ENCODE measurements at regions not wholly inside any gene's neighbourhood (a gene's known extent, or its start where the extent isn't known, plus 50 kb on each side); places are given as distances from the start of the nearest gene placed in this dataset.
A peak's percentile ranks its signal among the peaks of the same experiment; 100 is the strongest.

DNA sequence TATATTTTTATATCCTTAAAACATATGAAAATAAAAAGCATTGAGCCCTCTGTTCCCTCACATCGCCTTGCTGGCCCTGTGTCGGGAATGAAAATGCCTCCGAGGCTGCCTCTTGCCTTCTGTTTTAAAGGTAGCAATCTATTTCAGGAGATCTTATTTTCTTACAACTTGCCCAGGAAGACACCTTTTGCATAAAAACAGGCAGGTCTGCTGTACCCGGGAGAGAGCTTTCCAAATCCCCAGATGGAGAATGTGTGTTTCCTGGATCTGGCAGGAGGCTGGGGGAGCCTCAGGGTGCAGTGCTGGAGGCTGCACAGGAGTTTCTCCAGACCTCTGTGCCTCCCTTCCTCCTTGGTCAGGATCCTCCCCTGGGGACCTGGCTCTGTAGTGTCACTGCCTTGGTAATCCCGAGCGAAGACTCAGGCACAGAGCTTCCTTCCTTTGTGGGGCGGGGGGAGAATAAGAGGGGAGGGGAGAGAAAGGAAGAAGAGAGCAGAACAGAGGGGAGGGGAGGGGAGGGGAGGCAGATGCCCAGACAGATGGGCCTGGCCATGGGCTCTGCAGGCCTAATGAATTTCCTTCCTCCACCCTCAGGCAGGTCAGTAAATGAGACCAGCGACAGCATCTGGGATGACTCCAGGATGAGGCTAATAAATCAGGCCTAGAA, 104.0 kb upstream of the BOD1 start:
- POLR2A ChIA-PET, result interaction anchor here (1.1 kb wide), 1 partner anchor 10 kb away, joined by 4 read pairs; no protein-coding TSS in a partner anchor
- CTCF ChIA-PET, result interaction anchor here (0.6 to 3.0 kb wide), 10 partner anchors 10 to 250 kb away, joined by 3 to 15 read pairs (median 6); no protein-coding TSS in a partner anchor
- Mint-ChIP-seq H3K4me1 (peaks cover 37% of the 10 kb centered on the region), H3K27me3 (ENCODE audit: low read depth) (no peaks in the 10 kb centered on the region), H3K4me3 (no peak overlapping the region), H3K36me3 (peaks cover 1% of the 10 kb centered on the region), H3K27ac (no peak overlapping the region), H3K9me3 (peaks cover 7% of the 10 kb centered on the region)
- DNase-seq (ENCODE audit: low spot score) (no peak), ATAC-seq (peak; percentile 24)
- TF ChIP-seq CREM (CRISPR knock-in tag; IDR thresholded peaks at IDR 0.05) (no peak), SOX15 (CRISPR knock-in tag; IDR thresholded peaks at IDR 0.05) (no peak)

DNA sequence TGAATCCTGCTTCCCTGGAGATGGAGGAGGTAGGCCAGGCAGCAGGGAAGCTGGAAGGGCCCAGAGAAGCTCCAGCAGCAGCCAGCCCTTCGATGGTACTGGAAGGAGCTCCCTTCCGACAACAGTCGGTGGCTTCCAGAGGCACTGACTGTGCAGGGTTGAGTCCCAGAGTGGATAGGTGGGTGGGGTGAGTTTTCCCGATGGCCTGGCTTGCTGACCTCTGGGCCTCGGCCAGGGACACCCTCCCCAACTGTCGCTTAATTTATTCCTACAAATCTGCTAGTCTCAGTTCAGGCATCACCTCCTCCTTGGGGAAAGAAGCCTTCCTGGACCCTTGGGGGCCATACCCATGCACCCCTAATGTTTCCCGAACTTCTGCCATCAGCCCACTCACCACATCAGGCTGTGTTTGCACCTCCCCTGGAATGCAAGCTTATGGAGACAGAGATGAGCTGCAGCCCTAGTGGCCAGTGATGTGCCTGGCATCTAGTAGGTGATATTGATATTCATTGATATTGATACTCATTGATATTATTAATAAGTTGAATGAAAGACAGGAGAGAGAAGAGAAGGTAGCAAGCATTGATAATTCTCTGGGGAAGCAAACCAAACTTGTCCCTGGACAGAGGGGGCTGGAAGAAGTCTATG, 104.6 kb upstream of the BOD1 start:
- Mint-ChIP-seq H3K9me3 (peaks cover 14% of the 10 kb centered on the region), H3K27me3 (ENCODE audit: low read depth) (no peaks in the 10 kb centered on the region), H3K27ac (no peak overlapping the region), H3K4me1 (peaks cover 37% of the 10 kb centered on the region), H3K4me3 (no peak overlapping the region), H3K36me3 (peaks cover 8% of the 10 kb centered on the region)
- POLR2A ChIA-PET, result interaction anchor here (1.1 kb wide), 1 partner anchor 10 kb away, joined by 4 read pairs; no protein-coding TSS in a partner anchor
- TF ChIP-seq NFYB (CRISPR knock-in tag; conservative IDR thresholded peaks at IDR 0.05; ENCODE audit: low read depth), result no peak
- no peak for TF ChIP-seq KAT7 (CRISPR knock-in tag; IDR thresholded peaks at IDR 0.05; ENCODE audit: borderline replicate concordance)
- no peak for TF ChIP-seq ZNF317 (CRISPR knock-in tag; IDR thresholded peaks at IDR 0.05; ENCODE audit: borderline replicate concordance, low read depth)
- no peak for TF ChIP-seq CREB1 (CRISPR knock-in tag; IDR thresholded peaks at IDR 0.05)
- no peak for TF ChIP-seq ZBTB21 (CRISPR knock-in tag; IDR thresholded peaks at IDR 0.05; ENCODE audit: borderline replicate concordance)
- no peak for TF ChIP-seq ELF4 (CRISPR knock-in tag; IDR thresholded peaks at IDR 0.05; ENCODE audit: low read depth)
- TF ChIP-seq TP53 (CRISPR knock-in tag; IDR thresholded peaks at IDR 0.05), result no peak
- TF ChIP-seq ZNF671 (CRISPR knock-in tag; IDR thresholded peaks at IDR 0.05), result no peak
- TF ChIP-seq, protein P1, sequence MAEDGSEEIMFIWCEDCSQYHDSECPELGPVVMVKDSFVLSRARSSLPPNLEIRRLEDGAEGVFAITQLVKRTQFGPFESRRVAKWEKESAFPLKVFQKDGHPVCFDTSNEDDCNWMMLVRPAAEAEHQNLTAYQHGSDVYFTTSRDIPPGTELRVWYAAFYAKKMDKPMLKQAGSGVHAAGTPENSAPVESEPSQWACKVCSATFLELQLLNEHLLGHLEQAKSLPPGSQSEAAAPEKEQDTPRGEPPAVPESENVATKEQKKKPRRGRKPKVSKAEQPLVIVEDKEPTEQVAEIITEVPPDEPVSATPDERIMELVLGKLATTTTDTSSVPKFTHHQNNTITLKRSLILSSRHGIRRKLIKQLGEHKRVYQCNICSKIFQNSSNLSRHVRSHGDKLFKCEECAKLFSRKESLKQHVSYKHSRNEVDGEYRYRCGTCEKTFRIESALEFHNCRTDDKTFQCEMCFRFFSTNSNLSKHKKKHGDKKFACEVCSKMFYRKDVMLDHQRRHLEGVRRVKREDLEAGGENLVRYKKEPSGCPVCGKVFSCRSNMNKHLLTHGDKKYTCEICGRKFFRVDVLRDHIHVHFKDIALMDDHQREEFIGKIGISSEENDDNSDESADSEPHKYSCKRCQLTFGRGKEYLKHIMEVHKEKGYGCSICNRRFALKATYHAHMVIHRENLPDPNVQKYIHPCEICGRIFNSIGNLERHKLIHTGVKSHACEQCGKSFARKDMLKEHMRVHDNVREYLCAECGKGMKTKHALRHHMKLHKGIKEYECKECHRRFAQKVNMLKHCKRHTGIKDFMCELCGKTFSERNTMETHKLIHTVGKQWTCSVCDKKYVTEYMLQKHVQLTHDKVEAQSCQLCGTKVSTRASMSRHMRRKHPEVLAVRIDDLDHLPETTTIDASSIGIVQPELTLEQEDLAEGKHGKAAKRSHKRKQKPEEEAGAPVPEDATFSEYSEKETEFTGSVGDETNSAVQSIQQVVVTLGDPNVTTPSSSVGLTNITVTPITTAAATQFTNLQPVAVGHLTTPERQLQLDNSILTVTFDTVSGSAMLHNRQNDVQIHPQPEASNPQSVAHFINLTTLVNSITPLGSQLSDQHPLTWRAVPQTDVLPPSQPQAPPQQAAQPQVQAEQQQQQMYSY (CRISPR knock-in tag; IDR thresholded peaks at IDR 0.05), result no peak
- TF ChIP-seq, protein P2, sequence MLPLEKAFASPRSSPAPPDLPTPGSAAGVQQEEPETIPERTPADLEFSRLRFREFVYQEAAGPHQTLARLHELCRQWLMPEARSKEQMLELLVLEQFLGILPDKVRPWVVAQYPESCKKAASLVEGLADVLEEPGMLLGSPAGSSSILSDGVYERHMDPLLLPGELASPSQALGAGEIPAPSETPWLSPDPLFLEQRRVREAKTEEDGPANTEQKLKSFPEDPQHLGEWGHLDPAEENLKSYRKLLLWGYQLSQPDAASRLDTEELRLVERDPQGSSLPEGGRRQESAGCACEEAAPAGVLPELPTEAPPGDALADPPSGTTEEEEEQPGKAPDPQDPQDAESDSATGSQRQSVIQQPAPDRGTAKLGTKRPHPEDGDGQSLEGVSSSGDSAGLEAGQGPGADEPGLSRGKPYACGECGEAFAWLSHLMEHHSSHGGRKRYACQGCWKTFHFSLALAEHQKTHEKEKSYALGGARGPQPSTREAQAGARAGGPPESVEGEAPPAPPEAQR (CRISPR knock-in tag; IDR thresholded peaks at IDR 0.05), result no peak
- ATAC-seq, result peak; percentile 48
- no peak for DNase-seq (ENCODE audit: low spot score)
- CTCF ChIA-PET, result interaction anchor here (0.6 to 3.0 kb wide), 10 partner anchors 8 to 250 kb away, joined by 3 to 15 read pairs (median 6); no protein-coding TSS in a partner anchor

DNA sequence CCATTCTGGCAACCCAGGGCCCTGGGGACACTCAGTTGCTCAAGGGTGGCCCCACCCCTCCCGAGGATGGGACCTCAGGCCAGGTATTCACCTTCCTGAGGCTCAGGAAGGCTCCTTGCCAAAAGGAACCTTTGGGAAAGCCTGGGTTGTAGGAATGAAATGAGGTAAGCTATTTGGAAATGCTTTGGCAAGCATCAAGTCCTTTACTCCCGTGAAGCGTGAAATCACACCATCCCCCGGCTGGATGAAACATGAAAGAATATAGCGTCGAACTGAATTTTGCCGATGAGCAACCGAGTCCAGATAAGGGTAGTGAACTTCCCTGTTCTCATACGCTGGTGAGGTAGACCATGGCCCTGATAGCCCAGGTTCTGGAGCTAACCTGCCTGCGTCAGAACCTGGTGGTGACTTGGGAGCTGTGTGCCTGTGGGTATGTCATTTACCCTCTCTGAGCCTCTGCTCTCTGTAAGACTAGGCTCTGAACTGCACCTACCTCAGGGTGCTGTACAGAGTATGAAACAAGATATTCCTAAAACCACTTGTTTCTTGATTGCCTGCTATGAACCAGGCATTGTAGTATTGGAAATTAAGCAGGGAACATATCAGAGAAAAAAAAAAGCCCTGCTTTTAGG, 105.3 kb upstream of the BOD1 start:
- DNase-seq (ENCODE audit: low spot score) (no peak), ATAC-seq (peak; percentile 19)
- Mint-ChIP-seq H3K36me3 (peaks cover 12% of the 10 kb centered on the region), H3K27ac (no peak overlapping the region), H3K27me3 (ENCODE audit: low read depth) (no peaks in the 10 kb centered on the region), H3K4me1 (peaks cover 37% of the 10 kb centered on the region), H3K9me3 (peaks cover 15% of the 10 kb centered on the region), H3K4me3 (no peak overlapping the region)
- TF ChIP-seq, protein P2 (CRISPR knock-in tag; IDR thresholded peaks at IDR 0.05), result no peak
- TF ChIP-seq, protein P3, sequence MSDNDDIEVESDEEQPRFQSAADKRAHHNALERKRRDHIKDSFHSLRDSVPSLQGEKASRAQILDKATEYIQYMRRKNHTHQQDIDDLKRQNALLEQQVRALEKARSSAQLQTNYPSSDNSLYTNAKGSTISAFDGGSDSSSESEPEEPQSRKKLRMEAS (CRISPR knock-in tag; IDR thresholded peaks at IDR 0.05), result no peak
- TF ChIP-seq, protein P4, sequence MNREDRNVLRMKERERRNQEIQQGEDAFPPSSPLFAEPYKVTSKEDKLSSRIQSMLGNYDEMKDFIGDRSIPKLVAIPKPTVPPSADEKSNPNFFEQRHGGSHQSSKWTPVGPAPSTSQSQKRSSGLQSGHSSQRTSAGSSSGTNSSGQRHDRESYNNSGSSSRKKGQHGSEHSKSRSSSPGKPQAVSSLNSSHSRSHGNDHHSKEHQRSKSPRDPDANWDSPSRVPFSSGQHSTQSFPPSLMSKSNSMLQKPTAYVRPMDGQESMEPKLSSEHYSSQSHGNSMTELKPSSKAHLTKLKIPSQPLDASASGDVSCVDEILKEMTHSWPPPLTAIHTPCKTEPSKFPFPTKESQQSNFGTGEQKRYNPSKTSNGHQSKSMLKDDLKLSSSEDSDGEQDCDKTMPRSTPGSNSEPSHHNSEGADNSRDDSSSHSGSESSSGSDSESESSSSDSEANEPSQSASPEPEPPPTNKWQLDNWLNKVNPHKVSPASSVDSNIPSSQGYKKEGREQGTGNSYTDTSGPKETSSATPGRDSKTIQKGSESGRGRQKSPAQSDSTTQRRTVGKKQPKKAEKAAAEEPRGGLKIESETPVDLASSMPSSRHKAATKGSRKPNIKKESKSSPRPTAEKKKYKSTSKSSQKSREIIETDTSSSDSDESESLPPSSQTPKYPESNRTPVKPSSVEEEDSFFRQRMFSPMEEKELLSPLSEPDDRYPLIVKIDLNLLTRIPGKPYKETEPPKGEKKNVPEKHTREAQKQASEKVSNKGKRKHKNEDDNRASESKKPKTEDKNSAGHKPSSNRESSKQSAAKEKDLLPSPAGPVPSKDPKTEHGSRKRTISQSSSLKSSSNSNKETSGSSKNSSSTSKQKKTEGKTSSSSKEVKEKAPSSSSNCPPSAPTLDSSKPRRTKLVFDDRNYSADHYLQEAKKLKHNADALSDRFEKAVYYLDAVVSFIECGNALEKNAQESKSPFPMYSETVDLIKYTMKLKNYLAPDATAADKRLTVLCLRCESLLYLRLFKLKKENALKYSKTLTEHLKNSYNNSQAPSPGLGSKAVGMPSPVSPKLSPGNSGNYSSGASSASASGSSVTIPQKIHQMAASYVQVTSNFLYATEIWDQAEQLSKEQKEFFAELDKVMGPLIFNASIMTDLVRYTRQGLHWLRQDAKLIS (CRISPR knock-in tag; IDR thresholded peaks at IDR 0.05; ENCODE audit: borderline replicate concordance), result no peak
- TF ChIP-seq, protein P5, sequence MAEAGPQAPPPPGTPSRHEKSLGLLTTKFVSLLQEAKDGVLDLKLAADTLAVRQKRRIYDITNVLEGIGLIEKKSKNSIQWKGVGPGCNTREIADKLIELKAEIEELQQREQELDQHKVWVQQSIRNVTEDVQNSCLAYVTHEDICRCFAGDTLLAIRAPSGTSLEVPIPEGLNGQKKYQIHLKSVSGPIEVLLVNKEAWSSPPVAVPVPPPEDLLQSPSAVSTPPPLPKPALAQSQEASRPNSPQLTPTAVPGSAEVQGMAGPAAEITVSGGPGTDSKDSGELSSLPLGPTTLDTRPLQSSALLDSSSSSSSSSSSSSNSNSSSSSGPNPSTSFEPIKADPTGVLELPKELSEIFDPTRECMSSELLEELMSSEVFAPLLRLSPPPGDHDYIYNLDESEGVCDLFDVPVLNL (CRISPR knock-in tag; IDR thresholded peaks at IDR 0.05; ENCODE audit: borderline replicate concordance, low read depth), result no peak
- POLR2A ChIA-PET, result interaction anchor here (1.1 kb wide), 1 partner anchor 9 kb away, joined by 4 read pairs; no protein-coding TSS in a partner anchor
- CTCF ChIA-PET, result interaction anchor here (0.6 to 3.0 kb wide), 9 partner anchors 7 to 249 kb away, joined by 3 to 15 read pairs (median 5); no protein-coding TSS in a partner anchor

Data from WTC11 (cell line).